ENCODE measurements at regions not wholly inside any gene's neighbourhood (a gene's known extent, or its start where the extent isn't known, plus 50 kb on each side); places are given as distances from the start of the nearest gene placed in this dataset.

GRCh38 chr12:20119596-20120402 is 248.5 kb upstream of the PDE3A start:
- Histone ChIP-seq H3K27me3 (ENCODE audit: control insufficient read depth in 4 of 4, insufficient read depth in 4 of 4, low read length in 3 of 4) (no peaks in the 10 kb centered on the region), H3K9ac (ENCODE audit: low read depth in 1 of 2, low read length in 2 of 2) (no peak overlapping the region), H3K4me1 (ENCODE audit: control insufficient read depth in 4 of 4, insufficient read depth in 4 of 4, low read length in 3 of 4) (no peaks in the 10 kb centered on the region), H3K36me3 (ENCODE audit: control insufficient read depth in 4 of 4, insufficient read depth in 3 of 4, low read depth in 1 of 4, low read length in 3 of 4) (no peaks in the 10 kb centered on the region), H3K4me3 (ENCODE audit: low read depth in 1 of 3, low read length in 3 of 3) (no peak overlapping the region), H3K27ac (ENCODE audit: low read depth in 1 of 2, low read length in 2 of 2) (no peak overlapping the region), H3K9me3 (ENCODE audit: control insufficient read depth in 4 of 4, low read length in 3 of 4) (no peaks in the 10 kb centered on the region)
- TF ChIP-seq REST (IDR thresholded peaks at IDR 0.05) (no peak), CTCF (IDR thresholded peaks at IDR 0.05; ENCODE audit: low read depth, low read length, missing input control) (no peak), NR2F2 (IDR thresholded peaks at IDR 0.05) (no peak), YY1 (IDR thresholded peaks at IDR 0.05) (no peak), SP1 (IDR thresholded peaks at IDR 0.05) (no peak)
- no peak for DNase-seq (ENCODE audit: low spot score)
- 86% methylated on average over 11 of the region's 11 CpGs for WGBS

GRCh38 chr12:20120403-20120725 is 248.0 kb upstream of the PDE3A start:
- TF ChIP-seq SP1 (IDR thresholded peaks at IDR 0.05) (no peak), MAX (IDR thresholded peaks at IDR 0.05) (no peak), TAF1 (conservative IDR thresholded peaks at IDR 0.05) (no peak), CTCF (IDR thresholded peaks at IDR 0.05; ENCODE audit: low read depth, low read length, missing input control) (no peak), HNF4A (conservative IDR thresholded peaks at IDR 0.05) (no peak), HNF4G (IDR thresholded peaks at IDR 0.05) (no peak), FOXA2 (IDR thresholded peaks at IDR 0.05) (no peak), JUND (IDR thresholded peaks at IDR 0.05) (no peak), REST (IDR thresholded peaks at IDR 0.05) (no peak), RXRA (IDR thresholded peaks at IDR 0.05) (no peak), RAD21 (IDR thresholded peaks at IDR 0.05) (no peak), YY1 (IDR thresholded peaks at IDR 0.05) (no peak), FOXA1 (IDR thresholded peaks at IDR 0.05) (no peak), GABPA (IDR thresholded peaks at IDR 0.05 in 1 of 2, conservative IDR thresholded peaks at IDR 0.05 in 1 of 2) (no peak), ZBTB33 (IDR thresholded peaks at IDR 0.05) (no peak), EGR1 (IDR thresholded peaks at IDR 0.05; ENCODE audit: low read depth in 2 of 2) (no peak)
- no peaks in the 10 kb centered on the region for H3K9me3 ChIP-seq (ENCODE audit: control insufficient read depth in 4 of 4, low read length in 3 of 4)
- no peaks in the 10 kb centered on the region for H3K4me1 ChIP-seq (ENCODE audit: control insufficient read depth in 4 of 4, insufficient read depth in 4 of 4, low read length in 3 of 4)
- H3K36me3 ChIP-seq (ENCODE audit: control insufficient read depth in 4 of 4, insufficient read depth in 3 of 4, low read depth in 1 of 4, low read length in 3 of 4) = no peaks in the 10 kb centered on the region
- no peak for DNase-seq (ENCODE audit: low spot score)
- no peaks in the 10 kb centered on the region for H3K27me3 ChIP-seq (ENCODE audit: control insufficient read depth in 4 of 4, insufficient read depth in 4 of 4, low read length in 3 of 4)
- no peak overlapping the region for H3K4me3 ChIP-seq (ENCODE audit: low read depth in 1 of 3, low read length in 3 of 3)
- no peak overlapping the region for H3K9ac ChIP-seq (ENCODE audit: low read depth in 1 of 2, low read length in 2 of 2)
- H3K27ac ChIP-seq (ENCODE audit: low read depth in 1 of 2, low read length in 2 of 2) = no peak overlapping the region
